ENCODE measurements at regions not wholly inside any gene's neighbourhood (a gene's known extent, or its start where the extent isn't known, plus 50 kb on each side); places are given as distances from the start of the nearest gene placed in this dataset.

DNA sequence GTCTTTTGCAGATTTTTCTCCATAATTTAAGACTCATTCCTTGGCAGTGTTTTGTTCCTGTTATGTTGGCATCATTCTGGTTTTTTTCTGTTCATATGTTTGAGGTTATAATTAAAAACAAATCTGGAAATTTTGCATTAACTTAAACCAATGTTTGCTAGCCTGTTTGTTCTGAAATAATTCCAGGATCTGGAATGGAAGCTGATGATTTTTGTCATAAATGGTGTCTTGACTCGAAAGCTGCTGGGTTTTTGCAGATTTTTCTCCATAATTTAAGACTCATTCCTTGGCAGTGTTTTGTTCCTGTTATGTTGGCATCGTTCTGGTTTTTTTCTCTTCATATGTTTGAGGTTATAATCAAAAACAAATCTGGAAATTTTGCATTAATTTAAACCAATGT, 318.7 kb upstream of the IRX4 start:
- no peak overlapping the region for H2BK20ac ChIP-seq (ENCODE audit: low read length)
- H4K20me1 ChIP-seq (replicated peaks in 1 of 2; ENCODE audit: control insufficient read depth in 1 of 2, insufficient read depth in 2 of 2, low read length in 2 of 2), result no peaks in the 10 kb centered on the region
- H3K4me2 ChIP-seq (ENCODE audit: insufficient read depth in 1 of 2, low read depth in 2 of 2, low read length in 2 of 2), result no peak overlapping the region
- H3K4me1 ChIP-seq (replicated peaks in 1 of 4; ENCODE audit: control insufficient read depth in 3 of 4, insufficient read depth in 4 of 4, low read length in 3 of 4), result peaks cover 0 to 6% (median 3%) of the 10 kb centered on the region in 4 experiments; a peak in 4 of 7 replicates
- no peak overlapping the region for H4K8ac ChIP-seq (ENCODE audit: extremely low read depth, insufficient read depth, low read length)
- H3K56ac ChIP-seq (replicated peaks; ENCODE audit: insufficient read length, low read depth, low read length), result no peak overlapping the region
- DNase-seq (ENCODE audit: low read depth in 1 of 2, low spot score in 2 of 2), result no peak
- H3K9me3 ChIP-seq (ENCODE audit: insufficient read depth in 2 of 2, low read depth in 1 of 2, low read length in 1 of 2), result no peaks in the 10 kb centered on the region
- H3K36me3 ChIP-seq (ENCODE audit: control insufficient read depth in 2 of 4, insufficient read depth in 4 of 4, low read length in 3 of 4), result no peaks in the 10 kb centered on the region
- H3K27ac ChIP-seq (ENCODE audit: low read depth, low read length), result no peak overlapping the region
- WGBS, 2 experiments (ENCODE audit: extremely low coverage in 1 of 2, insufficient coverage in 1 of 2, insufficient read length in 1 of 2, insufficient replicate concordance in 2 of 2, low coverage in 1 of 2, low lambda C conversion rate in 2 of 2, missing lambda C conversion rate in 1 of 2), result 81% methylated on average over 2 of the region's 2 CpGs; no CpG with 5 or more reads in 1 of the 2 experiments
- TF ChIP-seq JUN (IDR thresholded peaks at IDR 0.05; ENCODE audit: low read depth, low read length), result no peak
- H2BK12ac ChIP-seq (ENCODE audit: low read depth, low read length), result no peak overlapping the region
- no peak overlapping the region for H3K18ac ChIP-seq (ENCODE audit: extremely low read depth, low read length)
- no peak overlapping the region for H4K5ac ChIP-seq (ENCODE audit: insufficient read length, low read depth, low read length)
- H3K23ac ChIP-seq (ENCODE audit: insufficient read length), result no peak overlapping the region
- H4K91ac ChIP-seq (replicated peaks; ENCODE audit: insufficient read length, low read length), result no peak overlapping the region
- H3K79me2 ChIP-seq (ENCODE audit: control insufficient read depth in 1 of 2, insufficient read depth in 2 of 2, low read length in 2 of 2), result no peaks in the 10 kb centered on the region
- no peak overlapping the region for H3K4ac ChIP-seq (replicated peaks; ENCODE audit: insufficient read length, low read depth, low read length)
- no peak overlapping the region for H2BK5ac ChIP-seq (ENCODE audit: low read depth, low read length)
- no peak overlapping the region for H2BK15ac ChIP-seq (ENCODE audit: low read length)
- H3K14ac ChIP-seq (ENCODE audit: insufficient read length), result no peak overlapping the region
- H3K4me3 ChIP-seq (ENCODE audit: extremely low read depth in 1 of 4, insufficient read depth in 2 of 4, low read depth in 3 of 4, low read length in 4 of 4), result no peak overlapping the region
- H2AFZ ChIP-seq (ENCODE audit: low read length), result no peak overlapping the region
- H3K9ac ChIP-seq (replicated peaks in 1 of 4; ENCODE audit: extremely low read depth in 1 of 4, low read depth in 3 of 4, low read length in 3 of 4), result no peak overlapping the region
- FAIRE-seq, result no peak
- H2AK5ac ChIP-seq (ENCODE audit: low read depth, low read length), result no peak overlapping the region
- no peaks in the 10 kb centered on the region; a peak in 1 of 7 replicates for H3K27me3 ChIP-seq (replicated peaks in 1 of 4; ENCODE audit: control insufficient read depth in 3 of 4, extremely low read depth in 1 of 4, insufficient read depth in 3 of 4, low read length in 3 of 4)
- no peak overlapping the region for H2BK120ac ChIP-seq (replicated peaks; ENCODE audit: low read depth, low read length)
- POLR2A ChIA-PET (ENCODE audit: partially characterized antibody), result no interaction called here
- no peaks in the 10 kb centered on the region for H3K79me1 ChIP-seq (ENCODE audit: low read depth, low read length)
- no peaks in the 10 kb centered on the region for H3K23me2 ChIP-seq (ENCODE audit: low read depth, low read length)
- CTCF ChIA-PET (ENCODE audit: partially characterized antibody), result interaction anchor here (0.7 kb wide), 1 partner anchor 21 kb away, joined by 3 read pairs; no protein-coding TSS in a partner anchor

All from H1 (cell line).